Astrocyte (in vitro differentiated cells and primary cell): ENCODE measurements at regions not wholly inside any gene's neighbourhood (a gene's known extent, or its start where the extent isn't known, plus 50 kb on each side); places are given as distances from the start of the nearest gene placed in this dataset.

ENCODE experiments used
- DNase-seq: peaks from one replicate; pipeline ENCODE4 v3.0.0-alpha.2; 2010; ENCODE audit warnings: low read depth
- FAIRE-seq: peaks from 2 replicates; lab custom pipeline; 2011; peaks lifted over from hg19 to GRCh38; lab: Jason Lieb, UNC
- H2AFZ ChIP-seq: 2 replicates; pipeline ENCODE4 v1.6.0; 2012; ENCODE audit warnings: low read depth, low read length, inconsistent platforms
- H3K27ac ChIP-seq: 2 replicates; pipeline ENCODE4 v1.5.1; 2011; ENCODE audit warnings: low read depth, low read length, inconsistent platforms
- H3K27me3 ChIP-seq: 2 replicates; pipeline ENCODE4 v1.6.0; 2011; ENCODE audit warnings: low read length, inconsistent platforms; ENCODE audit not compliant: insufficient read depth
- H3K36me3 ChIP-seq: 2 replicates; pipeline ENCODE4 v1.5.1; 2011; ENCODE audit warnings: low read length, inconsistent platforms; ENCODE audit not compliant: insufficient read depth
- H3K4me1 ChIP-seq: 2 replicates; pipeline ENCODE4 v1.5.1; 2011; ENCODE audit warnings: low read length, inconsistent platforms; ENCODE audit not compliant: insufficient read depth
- H3K4me2 ChIP-seq: 2 replicates; pipeline ENCODE4 v1.6.0; 2012; ENCODE audit warnings: low read length, inconsistent platforms
- H3K4me3 ChIP-seq: 2 replicates; pipeline ENCODE4 v1.5.1; 2011; ENCODE audit warnings: low read depth, mild to moderate bottlenecking, low read length, inconsistent platforms; ENCODE audit not compliant: insufficient read depth
- H3K79me2 ChIP-seq: 2 replicates; pipeline ENCODE4 v1.6.0; 2012; ENCODE audit warnings: mild to moderate bottlenecking, low read length, inconsistent platforms; ENCODE audit not compliant: insufficient read depth
- H3K9ac ChIP-seq: 2 replicates; pipeline ENCODE4 v1.6.0; 2012; ENCODE audit warnings: mild to moderate bottlenecking, low read length, inconsistent platforms
- H3K9me3 ChIP-seq: 2 replicates; pipeline ENCODE4 v1.5.1; 2012; ENCODE audit warnings: low read depth, mild to moderate bottlenecking, low read length, inconsistent platforms; ENCODE audit not compliant: insufficient read depth
- H4K20me1 ChIP-seq: 2 replicates; pipeline ENCODE4 v1.6.0; 2012; ENCODE audit warnings: low read length, inconsistent platforms; ENCODE audit not compliant: insufficient read depth
- H3K27ac Mint-ChIP-seq: one replicate; pipeline ENCODE4 v1.8.0; 2021; ENCODE audit warnings: mild to moderate bottlenecking, mixed read lengths; ENCODE audit not compliant: unreplicated experiment
- H3K27me3 Mint-ChIP-seq: one replicate; pipeline ENCODE4 v1.8.0; 2021; ENCODE audit warnings: low read depth, mixed read lengths; ENCODE audit not compliant: unreplicated experiment
- H3K36me3 Mint-ChIP-seq: one replicate; pipeline ENCODE4 v1.8.0; 2021; ENCODE audit warnings: low read depth, mixed read lengths; ENCODE audit not compliant: unreplicated experiment
- H3K4me1 Mint-ChIP-seq: one replicate; pipeline ENCODE4 v1.8.0; 2021; ENCODE audit warnings: low read depth, mixed read lengths; ENCODE audit not compliant: unreplicated experiment
- H3K4me3 Mint-ChIP-seq: one replicate; pipeline ENCODE4 v1.8.0; 2021; ENCODE audit warnings: mild to moderate bottlenecking, moderate library complexity, mixed read lengths; ENCODE audit not compliant: unreplicated experiment
- H3K9me3 Mint-ChIP-seq: one replicate; pipeline ENCODE4 v1.8.0; 2021; ENCODE audit warnings: mild to moderate bottlenecking, mixed read lengths; ENCODE audit not compliant: unreplicated experiment
- EZH2 ChIP-seq: IDR thresholded peaks from 2 replicates; pipeline ENCODE4 v1.6.1; 2012; ENCODE audit warnings: mild to moderate bottlenecking, low read length, inconsistent platforms; ENCODE audit not compliant: insufficient read depth
- TF ChIP-seq, protein P1 (sequence below): IDR thresholded peaks from 2 replicates; pipeline ENCODE4 v1.5.1; 2011; ENCODE audit warnings: low read depth, mild to moderate bottlenecking, inconsistent platforms, low read length, moderate library complexity; ENCODE audit not compliant: insufficient read depth

- H3K36me3 ChIP-seq: no peaks in the 10 kb centered on the region
- Mint-ChIP-seq H3K27ac (no peak overlapping the region), H3K27me3 (no peaks in the 10 kb centered on the region), H3K9me3 (no peaks in the 10 kb centered on the region), H3K4me1 (peaks cover 16% of the 10 kb centered on the region), H3K4me3 (no peak overlapping the region), H3K36me3 (no peaks in the 10 kb centered on the region)
- no peak overlapping the region for H3K4me3 ChIP-seq
- H3K27me3 ChIP-seq: no peaks in the 10 kb centered on the region
- FAIRE-seq (no peak), DNase-seq (no peak)
- H3K9ac ChIP-seq: no peak overlapping the region
- peaks cover 10% of the 10 kb centered on the region for H3K4me1 ChIP-seq
- no peak overlapping the region for H2AFZ ChIP-seq
- no peak overlapping the region for H3K4me2 ChIP-seq
- no peaks in the 10 kb centered on the region for H3K79me2 ChIP-seq
- TF ChIP-seq, protein P1, sequence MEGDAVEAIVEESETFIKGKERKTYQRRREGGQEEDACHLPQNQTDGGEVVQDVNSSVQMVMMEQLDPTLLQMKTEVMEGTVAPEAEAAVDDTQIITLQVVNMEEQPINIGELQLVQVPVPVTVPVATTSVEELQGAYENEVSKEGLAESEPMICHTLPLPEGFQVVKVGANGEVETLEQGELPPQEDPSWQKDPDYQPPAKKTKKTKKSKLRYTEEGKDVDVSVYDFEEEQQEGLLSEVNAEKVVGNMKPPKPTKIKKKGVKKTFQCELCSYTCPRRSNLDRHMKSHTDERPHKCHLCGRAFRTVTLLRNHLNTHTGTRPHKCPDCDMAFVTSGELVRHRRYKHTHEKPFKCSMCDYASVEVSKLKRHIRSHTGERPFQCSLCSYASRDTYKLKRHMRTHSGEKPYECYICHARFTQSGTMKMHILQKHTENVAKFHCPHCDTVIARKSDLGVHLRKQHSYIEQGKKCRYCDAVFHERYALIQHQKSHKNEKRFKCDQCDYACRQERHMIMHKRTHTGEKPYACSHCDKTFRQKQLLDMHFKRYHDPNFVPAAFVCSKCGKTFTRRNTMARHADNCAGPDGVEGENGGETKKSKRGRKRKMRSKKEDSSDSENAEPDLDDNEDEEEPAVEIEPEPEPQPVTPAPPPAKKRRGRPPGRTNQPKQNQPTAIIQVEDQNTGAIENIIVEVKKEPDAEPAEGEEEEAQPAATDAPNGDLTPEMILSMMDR: no peak
- no peak for TF ChIP-seq EZH2
- no peaks in the 10 kb centered on the region for H3K9me3 ChIP-seq
- H4K20me1 ChIP-seq: no peaks in the 10 kb centered on the region
- H3K27ac ChIP-seq: no peak overlapping the region
Measured at GRCh38 chr18:22544626-22545025, 126.9 kb upstream of the CTAGE1 start.

DNA sequence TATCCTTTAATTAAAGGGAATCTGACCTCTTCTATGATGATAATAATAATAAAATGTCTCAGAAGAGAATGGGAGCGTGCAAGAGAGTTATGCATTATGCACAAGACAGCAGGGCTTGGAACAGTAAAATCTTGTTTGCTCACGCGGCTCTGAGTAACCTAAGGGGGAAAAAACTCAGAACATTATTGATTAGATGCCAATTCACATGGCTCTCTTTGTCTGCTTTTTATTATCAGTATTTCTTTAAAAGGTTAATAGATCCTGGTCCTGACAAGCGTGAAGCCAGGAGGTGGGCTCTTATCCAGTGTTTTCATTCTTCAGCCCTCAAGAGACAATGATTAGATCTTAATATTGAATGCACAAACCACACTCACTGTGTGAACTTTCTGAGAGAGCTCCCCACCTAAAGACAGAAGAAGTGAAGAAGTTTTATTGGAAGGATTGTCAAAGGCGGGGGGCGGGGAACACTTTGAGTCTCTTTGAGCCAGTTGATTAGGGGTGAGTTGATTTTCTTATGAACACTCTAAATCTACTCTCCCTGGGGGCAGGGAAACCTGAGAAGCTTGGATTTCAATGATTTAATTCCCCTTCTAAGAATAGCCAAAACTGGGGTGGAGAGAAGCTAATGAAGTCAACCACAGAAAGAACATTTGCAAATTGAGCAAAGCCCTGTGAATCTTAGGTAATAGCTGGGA, 127.5 kb upstream of the CTAGE1 start:
- H3K4me2 ChIP-seq: no peak overlapping the region
- H3K9ac ChIP-seq: no peak overlapping the region
- no peak for FAIRE-seq

More for the DNA sequence above, 127.5 kb upstream of the CTAGE1 start:
- H3K36me3 Mint-ChIP-seq: no peaks in the 10 kb centered on the region
- Histone ChIP-seq H3K9me3 (no peaks in the 10 kb centered on the region), H3K4me1 (peaks cover 10% of the 10 kb centered on the region), H2AFZ (no peak overlapping the region), H4K20me1 (no peaks in the 10 kb centered on the region), H3K4me3 (no peak overlapping the region), H3K27ac (no peak overlapping the region), H3K36me3 (no peaks in the 10 kb centered on the region), H3K27me3 (no peaks in the 10 kb centered on the region), H3K79me2 (no peaks in the 10 kb centered on the region)
- no peak overlapping the region for H3K27ac Mint-ChIP-seq
- DNase-seq: no peak
- TF ChIP-seq, protein P1: no peak
- TF ChIP-seq EZH2: no peak
- no peaks in the 10 kb centered on the region for H3K9me3 Mint-ChIP-seq
- H3K4me3 Mint-ChIP-seq: no peak overlapping the region
- peaks cover 16% of the 10 kb centered on the region for H3K4me1 Mint-ChIP-seq
- H3K27me3 Mint-ChIP-seq: no peaks in the 10 kb centered on the region
